ENCODE measurements at regions not wholly inside any gene's neighbourhood (a gene's known extent, or its start where the extent isn't known, plus 50 kb on each side); places are given as distances from the start of the nearest gene placed in this dataset.

- no peak for DNase-seq
Measured at GRCh38 chr7:13518738-13519137, 470.7 kb downstream of the ETV1 start.

- DNase-seq: no peak
Measured at GRCh38 chr7:13524076-13524475, 465.4 kb downstream of the ETV1 start.

GRCh38 chr7:13532028-13532753 is 457.3 kb downstream of the ETV1 start:
- DNase-seq: no peak

- DNase-seq: no peak
Measured at GRCh38 chr7:13538669-13539068, 450.8 kb downstream of the ETV1 start.

GRCh38 chr7:13540429-13540828 is 449.0 kb downstream of the ETV1 start:
- DNase-seq: no peak

GRCh38 chr7:13541326-13541725 is 448.1 kb downstream of the ETV1 start:
- DNase-seq: no peak

- DNase-seq: no peak
Measured at GRCh38 chr7:13542451-13542850, 447.0 kb downstream of the ETV1 start.

GRCh38 chr7:13551503-13551902 is 438.0 kb downstream of the ETV1 start:
- peak; percentile 89 for DNase-seq

- DNase-seq: no peak
Measured at GRCh38 chr7:13560441-13560840, 429.0 kb downstream of the ETV1 start.

GRCh38 chr7:13563257-13563656 is 426.2 kb downstream of the ETV1 start:
- DNase-seq: no peak

- no peak for DNase-seq
Measured at GRCh38 chr7:13563680-13564079, 425.8 kb downstream of the ETV1 start.

- DNase-seq: no peak
Measured at GRCh38 chr7:13577566-13578145, 411.8 kb downstream of the ETV1 start.

GRCh38 chr7:13578294-13578693 is 411.2 kb downstream of the ETV1 start:
- no peak for DNase-seq

- no peak for DNase-seq
Measured at GRCh38 chr7:13581097-13581496, 408.4 kb downstream of the ETV1 start.

- DNase-seq: no peak
Measured at GRCh38 chr7:13593854-13594253, 395.6 kb downstream of the ETV1 start.

GRCh38 chr7:13602036-13602435 is 387.4 kb downstream of the ETV1 start:
- DNase-seq: no peak

- no peak for DNase-seq
Measured at GRCh38 chr7:13603016-13603415, 386.4 kb downstream of the ETV1 start.

GRCh38 chr7:13603661-13604060 is 385.8 kb downstream of the ETV1 start:
- DNase-seq: no peak

GRCh38 chr7:13604178-13604577 is 385.3 kb downstream of the ETV1 start:
- no peak for DNase-seq

GRCh38 chr7:13610372-13610771 is 379.1 kb downstream of the ETV1 start:
- no peak for DNase-seq

- no peak for DNase-seq
Measured at GRCh38 chr7:13615679-13616078, 373.8 kb downstream of the ETV1 start.

GRCh38 chr7:13627455-13627854 is 362.0 kb downstream of the ETV1 start:
- no peak for DNase-seq

GRCh38 chr7:13628239-13629001 is 361.0 kb downstream of the ETV1 start:
- no peak for DNase-seq
